NCI-H2171 (cell line): ENCODE measurements at regions not wholly inside any gene's neighbourhood (a gene's known extent, or its start where the extent isn't known, plus 50 kb on each side); places are given as distances from the start of the nearest gene placed in this dataset.

Source experiments
- DNase-seq: peaks from one replicate; lab custom pipeline; 2025; lab: John Stamatoyannopoulos, UW

- no peak for DNase-seq
Measured at GRCh38 chr4:167475951-167476350, 241.7 kb upstream of the SPOCK3 start.

GRCh38 chr4:167492007-167492406 is 257.7 kb upstream of the SPOCK3 start:
- DNase-seq: no peak

GRCh38 chr4:167509551-167509950 is 275.3 kb upstream of the SPOCK3 start:
- no peak for DNase-seq

- no peak for DNase-seq
Measured at GRCh38 chr4:167524091-167524490, 289.8 kb upstream of the SPOCK3 start.

- no peak for DNase-seq
Measured at GRCh38 chr4:167537761-167538160, 303.5 kb upstream of the SPOCK3 start.

- no peak for DNase-seq
Measured at GRCh38 chr4:167541286-167541685, 307.0 kb upstream of the SPOCK3 start.

GRCh38 chr4:167544391-167544790 is 310.1 kb upstream of the SPOCK3 start:
- DNase-seq: no peak

GRCh38 chr4:167550021-167550420 is 315.7 kb upstream of the SPOCK3 start:
- DNase-seq: no peak

GRCh38 chr4:167555338-167556022 is 321.2 kb upstream of the SPOCK3 start:
- DNase-seq: no peak

GRCh38 chr4:167578906-167579305 is 344.6 kb upstream of the SPOCK3 start:
- DNase-seq: no peak

GRCh38 chr4:167581449-167581965 is 347.2 kb upstream of the SPOCK3 start:
- no peak for DNase-seq

- DNase-seq: no peak
Measured at GRCh38 chr4:167587361-167587760, 353.1 kb upstream of the SPOCK3 start.

GRCh38 chr4:167595898-167596297 is 361.6 kb upstream of the SPOCK3 start:
- no peak for DNase-seq

GRCh38 chr4:167602157-167602556 is 367.9 kb upstream of the SPOCK3 start:
- DNase-seq: no peak

GRCh38 chr4:167606551-167606950 is 372.3 kb upstream of the SPOCK3 start:
- no peak for DNase-seq

- no peak for DNase-seq
Measured at GRCh38 chr4:167613381-167613780, 379.1 kb upstream of the SPOCK3 start.

GRCh38 chr4:167614866-167615265 is 380.6 kb upstream of the SPOCK3 start:
- DNase-seq: no peak

- no peak for DNase-seq
Measured at GRCh38 chr4:167616476-167616875, 382.2 kb upstream of the SPOCK3 start.

GRCh38 chr4:167622481-167623240 is 388.4 kb upstream of the SPOCK3 start:
- DNase-seq: no peak

GRCh38 chr4:167623241-167623572 is 388.9 kb upstream of the SPOCK3 start:
- DNase-seq: no peak

GRCh38 chr4:167629272-167629671 is 395.0 kb upstream of the SPOCK3 start:
- no peak for DNase-seq

- no peak for DNase-seq
Measured at GRCh38 chr4:167642250-167642649, 408.0 kb upstream of the SPOCK3 start.

GRCh38 chr4:167645358-167645757 is 411.1 kb upstream of the SPOCK3 start:
- no peak for DNase-seq

- no peak for DNase-seq
Measured at GRCh38 chr4:167652267-167652666, 418.0 kb upstream of the SPOCK3 start.
